ENCODE measurements at regions not wholly inside any gene's neighbourhood (a gene's known extent, or its start where the extent isn't known, plus 50 kb on each side); places are given as distances from the start of the nearest gene placed in this dataset.
"Not testable (repeated sequence)": the region's sequence is repeated elsewhere in the genome, so short reads cannot be mapped to it uniquely, and the experiment has no call there.

DNA sequence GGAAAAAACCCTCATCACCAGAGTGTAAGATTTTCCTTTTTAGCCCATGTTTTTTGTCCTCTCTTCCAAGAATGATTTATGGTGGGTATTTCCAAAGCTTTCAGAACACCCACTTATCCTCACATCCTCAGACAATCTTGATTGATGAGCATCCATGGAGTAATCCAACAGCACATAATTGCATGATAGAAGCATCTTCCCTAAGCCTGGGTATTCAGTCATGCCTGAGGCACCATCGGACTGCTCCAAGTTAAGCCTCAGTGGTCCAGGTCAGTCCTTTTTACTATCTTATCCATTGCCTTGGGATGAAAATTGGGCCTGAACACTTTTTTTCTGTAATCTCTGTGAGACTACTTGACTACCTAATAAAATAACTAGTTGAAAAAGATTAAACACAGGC lies 676.0 kb upstream of the SEMA6D start:
- Mint-ChIP-seq H3K27ac (no peak overlapping the region), H3K4me3 (no peak overlapping the region), H3K4me1 (no peaks in the 10 kb centered on the region), H3K9me3 (peaks cover 8 to 10% of the 10 kb centered on the region in 2 experiments; a peak in 4 of 5 replicates), H3K27me3 (ENCODE audit: low read depth) (no peaks in the 10 kb centered on the region), H3K36me3 (ENCODE audit: insufficient read depth in 1 of 3, low read depth in 3 of 3) (peaks cover 0 to 3% (median under 1%) of the 10 kb centered on the region in 3 experiments; a peak in 4 of 7 replicates)
- Histone ChIP-seq H2BK15ac (ENCODE audit: low read depth, low read length) (no peak overlapping the region), H3K4me1 (ENCODE audit: insufficient read depth, low read length) (no peaks in the 10 kb centered on the region), H3K14ac (ENCODE audit: insufficient read depth, low read length) (no peak overlapping the region), H2AK5ac (ENCODE audit: insufficient read length, low read length) (no peak overlapping the region), H3K9me3 (ENCODE audit: control insufficient read depth, low read depth, low read length) (no peaks in the 10 kb centered on the region), H3K23me2 (ENCODE audit: insufficient read length, low read depth, low read length, poor library complexity, severe bottlenecking) (no peaks in the 10 kb centered on the region), H2BK120ac (ENCODE audit: low read depth, low read length, poor library complexity, severe bottlenecking) (no peak overlapping the region), H3K4me2 (ENCODE audit: insufficient read depth, insufficient read length, low read length) (no peak overlapping the region), H3T11ph (ENCODE audit: low read length) (no peak overlapping the region), H3K79me2 (ENCODE audit: insufficient read depth, low read length) (no peaks in the 10 kb centered on the region), H2BK5ac (ENCODE audit: insufficient read length, low read length) (no peak overlapping the region), H3K23ac (ENCODE audit: insufficient read length, low read depth, low read length) (no peak overlapping the region), H2BK12ac (ENCODE audit: insufficient read length, low read depth, low read length) (no peak overlapping the region), H3K4ac (ENCODE audit: low read depth, low read length) (no peak overlapping the region), H3K27ac (ENCODE audit: insufficient read length, low read depth, low read length) (no peak overlapping the region), H3K9ac (ENCODE audit: extremely low read depth, insufficient read length, low read length) (no peak overlapping the region), H3K79me1 (ENCODE audit: insufficient read depth, low read depth, low read length, poor library complexity, severe bottlenecking) (no peaks in the 10 kb centered on the region), H3K56ac (ENCODE audit: insufficient read length, low read depth, low read length) (no peak overlapping the region), H3K27me3 (ENCODE audit: insufficient read depth, low read length) (no peaks in the 10 kb centered on the region), H4K8ac (replicated peaks; ENCODE audit: insufficient read length, low read depth, low read length) (no peak overlapping the region), H2AFZ (ENCODE audit: low read length) (no peak overlapping the region), H3K18ac (ENCODE audit: insufficient read length, low read depth, low read length) (no peak overlapping the region), H4K5ac (ENCODE audit: insufficient read length, low read depth, low read length) (no peak overlapping the region), H2BK20ac (ENCODE audit: low read depth, low read length, poor library complexity, severe bottlenecking) (no peak overlapping the region), H4K91ac (ENCODE audit: insufficient read length, low read depth, low read length) (no peak overlapping the region), H4K20me1 (ENCODE audit: control insufficient read depth, insufficient read depth, insufficient read length) (no peaks in the 10 kb centered on the region)
- TF ChIP-seq, protein P1, sequence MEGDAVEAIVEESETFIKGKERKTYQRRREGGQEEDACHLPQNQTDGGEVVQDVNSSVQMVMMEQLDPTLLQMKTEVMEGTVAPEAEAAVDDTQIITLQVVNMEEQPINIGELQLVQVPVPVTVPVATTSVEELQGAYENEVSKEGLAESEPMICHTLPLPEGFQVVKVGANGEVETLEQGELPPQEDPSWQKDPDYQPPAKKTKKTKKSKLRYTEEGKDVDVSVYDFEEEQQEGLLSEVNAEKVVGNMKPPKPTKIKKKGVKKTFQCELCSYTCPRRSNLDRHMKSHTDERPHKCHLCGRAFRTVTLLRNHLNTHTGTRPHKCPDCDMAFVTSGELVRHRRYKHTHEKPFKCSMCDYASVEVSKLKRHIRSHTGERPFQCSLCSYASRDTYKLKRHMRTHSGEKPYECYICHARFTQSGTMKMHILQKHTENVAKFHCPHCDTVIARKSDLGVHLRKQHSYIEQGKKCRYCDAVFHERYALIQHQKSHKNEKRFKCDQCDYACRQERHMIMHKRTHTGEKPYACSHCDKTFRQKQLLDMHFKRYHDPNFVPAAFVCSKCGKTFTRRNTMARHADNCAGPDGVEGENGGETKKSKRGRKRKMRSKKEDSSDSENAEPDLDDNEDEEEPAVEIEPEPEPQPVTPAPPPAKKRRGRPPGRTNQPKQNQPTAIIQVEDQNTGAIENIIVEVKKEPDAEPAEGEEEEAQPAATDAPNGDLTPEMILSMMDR (conservative IDR thresholded peaks at IDR 0.05): no peak
- no CpG with 5 or more reads among the region's 1 CpG for WGBS (ENCODE audit: extremely low coverage, insufficient read length, low lambda C conversion rate)
- no peak for DNase-seq

DNA sequence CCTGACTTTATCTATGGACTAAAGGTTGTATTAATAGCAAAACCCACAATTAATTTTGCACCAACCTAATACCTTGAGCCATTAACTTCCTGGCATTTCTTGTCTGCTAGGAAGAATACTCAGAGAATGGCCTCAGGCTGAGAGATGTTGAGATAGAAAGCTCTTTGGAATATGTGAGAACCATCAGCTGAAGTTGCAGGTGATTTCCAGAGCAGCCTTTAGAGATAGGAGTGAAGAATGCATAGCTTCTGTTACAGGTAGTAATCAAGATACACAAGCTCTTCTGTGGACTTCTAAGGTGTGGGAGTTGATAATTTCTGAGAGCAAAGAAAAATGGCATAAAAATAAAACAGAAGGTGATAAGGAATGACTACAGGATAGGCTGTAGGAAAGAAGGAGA lies 669.3 kb upstream of the SEMA6D start:
- not testable (repeated sequence) for H2BK120ac ChIP-seq (ENCODE audit: low read depth, low read length, poor library complexity, severe bottlenecking); H4K91ac ChIP-seq (ENCODE audit: insufficient read length, low read depth, low read length); H3K27me3 Mint-ChIP-seq (ENCODE audit: low read depth); H3K23me2 ChIP-seq (ENCODE audit: insufficient read length, low read depth, low read length, poor library complexity, severe bottlenecking); H3K4me1 Mint-ChIP-seq; H3K27ac ChIP-seq (ENCODE audit: insufficient read length, low read depth, low read length); H2BK15ac ChIP-seq (ENCODE audit: low read depth, low read length); H3T11ph ChIP-seq (ENCODE audit: low read length); H3K4me2 ChIP-seq (ENCODE audit: insufficient read depth, insufficient read length, low read length); H4K20me1 ChIP-seq (ENCODE audit: control insufficient read depth, insufficient read depth, insufficient read length); DNase-seq; H3K9me3 ChIP-seq (ENCODE audit: control insufficient read depth, low read depth, low read length); H2BK5ac ChIP-seq (ENCODE audit: insufficient read length, low read length); H3K27me3 ChIP-seq (ENCODE audit: insufficient read depth, low read length); H3K27ac Mint-ChIP-seq; H2AFZ ChIP-seq (ENCODE audit: low read length); H3K4me1 ChIP-seq (ENCODE audit: insufficient read depth, low read length); H3K14ac ChIP-seq (ENCODE audit: insufficient read depth, low read length); H3K79me1 ChIP-seq (ENCODE audit: insufficient read depth, low read depth, low read length, poor library complexity, severe bottlenecking); H2AK5ac ChIP-seq (ENCODE audit: insufficient read length, low read length); H3K4me3 Mint-ChIP-seq; H3K18ac ChIP-seq (ENCODE audit: insufficient read length, low read depth, low read length); H3K56ac ChIP-seq (ENCODE audit: insufficient read length, low read depth, low read length); H3K9ac ChIP-seq (ENCODE audit: extremely low read depth, insufficient read length, low read length); H2BK20ac ChIP-seq (ENCODE audit: low read depth, low read length, poor library complexity, severe bottlenecking); H3K4ac ChIP-seq (ENCODE audit: low read depth, low read length); H4K8ac ChIP-seq (replicated peaks; ENCODE audit: insufficient read length, low read depth, low read length); H3K36me3 Mint-ChIP-seq (ENCODE audit: insufficient read depth in 1 of 3, low read depth in 3 of 3); H4K5ac ChIP-seq (ENCODE audit: insufficient read length, low read depth, low read length); H3K79me2 ChIP-seq (ENCODE audit: insufficient read depth, low read length); H2BK12ac ChIP-seq (ENCODE audit: insufficient read length, low read depth, low read length); H3K23ac ChIP-seq (ENCODE audit: insufficient read length, low read depth, low read length)
- peaks cover 18 to 23% of the 10 kb centered on the region in 2 experiments; a peak in 4 of 5 replicates for H3K9me3 Mint-ChIP-seq

Data from H9 (cell line).